NCI-H1694 (cell line): ENCODE measurements at regions not wholly inside any gene's neighbourhood (a gene's known extent, or its start where the extent isn't known, plus 50 kb on each side); places are given as distances from the start of the nearest gene placed in this dataset.
"Not testable (repeated sequence)": the region's sequence is repeated elsewhere in the genome, so short reads cannot be mapped to it uniquely, and the experiment has no call there.

Experiments used
- DNase-seq: peaks from one replicate; lab custom pipeline; 2025; lab: John Stamatoyannopoulos, UW

- no peak for DNase-seq
Measured at GRCh38 chr2:234156326-234156725, 105.8 kb downstream of the SPP2 start.

GRCh38 chr2:234152835-234153234 is 102.3 kb downstream of the SPP2 start:
- DNase-seq = not testable (repeated sequence)

- DNase-seq = no peak
Measured at GRCh38 chr2:234147335-234147861, 96.9 kb downstream of the SPP2 start.

GRCh38 chr2:234146087-234146826 is 95.8 kb downstream of the SPP2 start:
- DNase-seq = no peak

- no peak for DNase-seq
Measured at GRCh38 chr2:234145511-234145910, 95.0 kb downstream of the SPP2 start.

- no peak for DNase-seq
Measured at GRCh38 chr2:234145057-234145456, 94.6 kb downstream of the SPP2 start.

- DNase-seq = no peak
Measured at GRCh38 chr2:234143896-234144295, 93.4 kb downstream of the SPP2 start.

GRCh38 chr2:234142530-234142929 is 92.0 kb downstream of the SPP2 start:
- no peak for DNase-seq

- DNase-seq = no peak
Measured at GRCh38 chr2:234139755-234140154, 89.3 kb downstream of the SPP2 start.

- no peak for DNase-seq
Measured at GRCh38 chr2:234138836-234139235, 88.3 kb downstream of the SPP2 start.

- no peak for DNase-seq
Measured at GRCh38 chr2:234137400-234138014, 87.0 kb downstream of the SPP2 start.

GRCh38 chr2:234136461-234136860 is 86.0 kb downstream of the SPP2 start:
- DNase-seq = no peak

GRCh38 chr2:234135750-234136221 is 85.3 kb downstream of the SPP2 start:
- DNase-seq = peak; percentile 63

- no peak for DNase-seq
Measured at GRCh38 chr2:234134496-234134895, 84.0 kb downstream of the SPP2 start.

- DNase-seq = no peak
Measured at GRCh38 chr2:234133004-234133403, 82.5 kb downstream of the SPP2 start.

GRCh38 chr2:234130777-234131181 is 80.3 kb downstream of the SPP2 start:
- no peak for DNase-seq

- DNase-seq = no peak
Measured at GRCh38 chr2:234128606-234129005, 78.1 kb downstream of the SPP2 start.
